ENCODE measurements at regions not wholly inside any gene's neighbourhood (a gene's known extent, or its start where the extent isn't known, plus 50 kb on each side); places are given as distances from the start of the nearest gene placed in this dataset.

GRCh38 chr2:6301426-6301825 lies 564.3 kb downstream of the CMPK2 start:
- DNase-seq, result no peak

GRCh38 chr2:6308986-6309385 lies 556.7 kb downstream of the CMPK2 start:
- no peak for DNase-seq

GRCh38 chr2:6309415-6310255 lies 556.1 kb downstream of the CMPK2 start:
- no peak for DNase-seq

- no peak for DNase-seq
These were observed 555.2 kb downstream of the CMPK2 start for GRCh38 chr2:6310256-6311215.

- DNase-seq, result no peak
These were observed 553.3 kb downstream of the CMPK2 start for GRCh38 chr2:6312367-6312766.

- DNase-seq, result no peak
These were observed 551.3 kb downstream of the CMPK2 start for GRCh38 chr2:6314218-6314960.

- no peak for DNase-seq
These were observed 540.1 kb downstream of the CMPK2 start for GRCh38 chr2:6325616-6326015.

GRCh38 chr2:6326958-6327357 lies 538.7 kb downstream of the CMPK2 start:
- no peak for DNase-seq

- no peak for DNase-seq
These were observed 528.8 kb downstream of the CMPK2 start for GRCh38 chr2:6336752-6337471.

- no peak for DNase-seq
These were observed 528.3 kb downstream of the CMPK2 start for GRCh38 chr2:6337472-6337820.

GRCh38 chr2:6341588-6342129 lies 524.0 kb downstream of the CMPK2 start:
- DNase-seq, result no peak

GRCh38 chr2:6342273-6342920 lies 523.3 kb downstream of the CMPK2 start:
- DNase-seq, result no peak

- DNase-seq, result no peak
These were observed 522.6 kb downstream of the CMPK2 start for GRCh38 chr2:6343076-6343475.

GRCh38 chr2:6352247-6352646 lies 513.5 kb downstream of the CMPK2 start:
- no peak for DNase-seq

- DNase-seq, result no peak
These were observed 512.7 kb downstream of the CMPK2 start for GRCh38 chr2:6352906-6353515.

- DNase-seq, result no peak
These were observed 512.0 kb downstream of the CMPK2 start for GRCh38 chr2:6353669-6354068.

GRCh38 chr2:6354546-6354945 lies 511.2 kb downstream of the CMPK2 start:
- no peak for DNase-seq

- DNase-seq, result no peak
These were observed 509.6 kb downstream of the CMPK2 start for GRCh38 chr2:6355886-6356761.

- no peak for DNase-seq
These were observed 507.2 kb downstream of the CMPK2 start for GRCh38 chr2:6358546-6358945.

GRCh38 chr2:6358985-6359384 lies 506.7 kb downstream of the CMPK2 start:
- no peak for DNase-seq

Data from GOT3 (cell line).